Brain pericyte (primary cell): ENCODE measurements at regions not wholly inside any gene's neighbourhood (a gene's known extent, or its start where the extent isn't known, plus 50 kb on each side); places are given as distances from the start of the nearest gene placed in this dataset.
"Not testable (repeated sequence)": the region's sequence is repeated elsewhere in the genome, so short reads cannot be mapped to it uniquely, and the experiment has no call there.

Experiments
- DNase-seq: peaks from one replicate; pipeline ENCODE4 v3.0.0-alpha.2; 2012; ENCODE audit warnings: low read depth, low spot score

- DNase-seq: no peak
Measured at GRCh38 chr4:183814461-183814860, 90.6 kb upstream of the STOX2 start.

GRCh38 chr4:183816077-183816476, 89.0 kb upstream of the STOX2 start:
- no peak for DNase-seq

- DNase-seq: no peak
Measured at GRCh38 chr4:183816882-183817509, 88.1 kb upstream of the STOX2 start.

GRCh38 chr4:183818591-183818990, 86.5 kb upstream of the STOX2 start:
- not testable (repeated sequence) for DNase-seq

- no peak for DNase-seq
Measured at GRCh38 chr4:183821076-183821853, 83.8 kb upstream of the STOX2 start.

GRCh38 chr4:183823434-183823833, 81.7 kb upstream of the STOX2 start:
- no peak for DNase-seq

GRCh38 chr4:183825346-183825745, 79.8 kb upstream of the STOX2 start:
- no peak for DNase-seq

- no peak for DNase-seq
Measured at GRCh38 chr4:183826461-183826860, 78.6 kb upstream of the STOX2 start.

- no peak for DNase-seq
Measured at GRCh38 chr4:183828125-183828524, 77.0 kb upstream of the STOX2 start.

- no peak for DNase-seq
Measured at GRCh38 chr4:183828839-183829238, 76.3 kb upstream of the STOX2 start.

- DNase-seq: no peak
Measured at GRCh38 chr4:183830438-183830985, 74.6 kb upstream of the STOX2 start.

- no peak for DNase-seq
Measured at GRCh38 chr4:183831026-183831446, 74.1 kb upstream of the STOX2 start.

- DNase-seq: no peak
Measured at GRCh38 chr4:183831683-183832082, 73.4 kb upstream of the STOX2 start.

- no peak for DNase-seq
Measured at GRCh38 chr4:183832776-183833450, 72.2 kb upstream of the STOX2 start.

GRCh38 chr4:183834252-183834651, 70.9 kb upstream of the STOX2 start:
- DNase-seq: no peak

GRCh38 chr4:183837222-183837621, 67.9 kb upstream of the STOX2 start:
- no peak for DNase-seq

GRCh38 chr4:183838987-183839712, 66.0 kb upstream of the STOX2 start:
- DNase-seq: no peak

- DNase-seq: peak; percentile 20
Measured at GRCh38 chr4:183840311-183840710, 64.8 kb upstream of the STOX2 start.

- DNase-seq: no peak
Measured at GRCh38 chr4:183841001-183841400, 64.1 kb upstream of the STOX2 start.

- DNase-seq: no peak
Measured at GRCh38 chr4:183842129-183842528, 63.0 kb upstream of the STOX2 start.

- DNase-seq: no peak
Measured at GRCh38 chr4:183843248-183843671, 61.8 kb upstream of the STOX2 start.

GRCh38 chr4:183846951-183847350, 58.2 kb upstream of the STOX2 start:
- DNase-seq: no peak
